NCI-H82 (cell line): ENCODE measurements at regions not wholly inside any gene's neighbourhood (a gene's known extent, or its start where the extent isn't known, plus 50 kb on each side); places are given as distances from the start of the nearest gene placed in this dataset.
A peak's percentile ranks its signal among the peaks of the same experiment; 100 is the strongest.
"Not testable (repeated sequence)": the region's sequence is repeated elsewhere in the genome, so short reads cannot be mapped to it uniquely, and the experiment has no call there.

ENCODE experiments used
- DNase-seq: peaks from one replicate; lab custom pipeline; 2025; lab: John Stamatoyannopoulos, UW

- no peak for DNase-seq
Measured at GRCh38 chr18:32884543-32884942, 111.7 kb upstream of the KLHL14 start.

- DNase-seq = no peak
Measured at GRCh38 chr18:32881009-32881408, 108.2 kb upstream of the KLHL14 start.

GRCh38 chr18:32879497-32879896 lies 106.7 kb upstream of the KLHL14 start:
- DNase-seq = no peak

GRCh38 chr18:32878436-32878835 lies 105.6 kb upstream of the KLHL14 start:
- DNase-seq = no peak

- peak; percentile 1 for DNase-seq
Measured at GRCh38 chr18:32877371-32877770, 104.5 kb upstream of the KLHL14 start.

GRCh38 chr18:32875625-32876024 lies 102.8 kb upstream of the KLHL14 start:
- DNase-seq = no peak

GRCh38 chr18:32871786-32872185 lies 99.0 kb upstream of the KLHL14 start:
- DNase-seq = no peak

- DNase-seq = no peak
Measured at GRCh38 chr18:32870611-32871010, 97.8 kb upstream of the KLHL14 start.

- DNase-seq = no peak
Measured at GRCh38 chr18:32868406-32868805, 95.6 kb upstream of the KLHL14 start.

GRCh38 chr18:32867936-32868335 lies 95.1 kb upstream of the KLHL14 start:
- no peak for DNase-seq

GRCh38 chr18:32867330-32867729 lies 94.5 kb upstream of the KLHL14 start:
- DNase-seq = no peak

GRCh38 chr18:32862031-32862430 lies 89.2 kb upstream of the KLHL14 start:
- DNase-seq = not testable (repeated sequence)

GRCh38 chr18:32851936-32852335 lies 79.1 kb upstream of the KLHL14 start:
- no peak for DNase-seq

- DNase-seq = no peak
Measured at GRCh38 chr18:32848826-32849225, 76.0 kb upstream of the KLHL14 start.

GRCh38 chr18:32847691-32848090 lies 74.9 kb upstream of the KLHL14 start:
- DNase-seq = peak; percentile 85

- peak; percentile 49 for DNase-seq
Measured at GRCh38 chr18:32846896-32847295, 74.1 kb upstream of the KLHL14 start.

- DNase-seq = no peak
Measured at GRCh38 chr18:32840962-32841361, 68.1 kb upstream of the KLHL14 start.

- DNase-seq = no peak
Measured at GRCh38 chr18:32835951-32836350, 63.1 kb upstream of the KLHL14 start.

- DNase-seq = no peak
Measured at GRCh38 chr18:32831781-32832180, 59.0 kb upstream of the KLHL14 start.

GRCh38 chr18:32823226-32823625 lies 50.4 kb upstream of the KLHL14 start:
- no peak for DNase-seq
